ENCODE measurements at regions not wholly inside any gene's neighbourhood (a gene's known extent, or its start where the extent isn't known, plus 50 kb on each side); places are given as distances from the start of the nearest gene placed in this dataset.

- TF ChIP-seq, protein P1, sequence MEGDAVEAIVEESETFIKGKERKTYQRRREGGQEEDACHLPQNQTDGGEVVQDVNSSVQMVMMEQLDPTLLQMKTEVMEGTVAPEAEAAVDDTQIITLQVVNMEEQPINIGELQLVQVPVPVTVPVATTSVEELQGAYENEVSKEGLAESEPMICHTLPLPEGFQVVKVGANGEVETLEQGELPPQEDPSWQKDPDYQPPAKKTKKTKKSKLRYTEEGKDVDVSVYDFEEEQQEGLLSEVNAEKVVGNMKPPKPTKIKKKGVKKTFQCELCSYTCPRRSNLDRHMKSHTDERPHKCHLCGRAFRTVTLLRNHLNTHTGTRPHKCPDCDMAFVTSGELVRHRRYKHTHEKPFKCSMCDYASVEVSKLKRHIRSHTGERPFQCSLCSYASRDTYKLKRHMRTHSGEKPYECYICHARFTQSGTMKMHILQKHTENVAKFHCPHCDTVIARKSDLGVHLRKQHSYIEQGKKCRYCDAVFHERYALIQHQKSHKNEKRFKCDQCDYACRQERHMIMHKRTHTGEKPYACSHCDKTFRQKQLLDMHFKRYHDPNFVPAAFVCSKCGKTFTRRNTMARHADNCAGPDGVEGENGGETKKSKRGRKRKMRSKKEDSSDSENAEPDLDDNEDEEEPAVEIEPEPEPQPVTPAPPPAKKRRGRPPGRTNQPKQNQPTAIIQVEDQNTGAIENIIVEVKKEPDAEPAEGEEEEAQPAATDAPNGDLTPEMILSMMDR (IDR thresholded peaks at IDR 0.05), result no peak
- no peak for TF ChIP-seq POLR2A (IDR thresholded peaks at IDR 0.05)
Measured at GRCh38 chr2:237194906-237195305, 109.2 kb downstream of the COPS8 start.

Measured in uterus (tissue), 2 donors.